HG03060 (cell line): ENCODE measurements at regions not wholly inside any gene's neighbourhood (a gene's known extent, or its start where the extent isn't known, plus 50 kb on each side); places are given as distances from the start of the nearest gene placed in this dataset.

Source experiments
- ATAC-seq: cut with Tn5 transposase; IDR thresholded peaks from one replicate; pipeline ENCODE4 v1.9.1; 2021; ENCODE audit warnings: low read depth, moderate number of reproducible peaks; ENCODE audit not compliant: unreplicated experiment

GRCh38 chr2:8297376-8298231, 384.3 kb upstream of the ID2 start:
- no peak for ATAC-seq

- no peak for ATAC-seq
These were observed 383.1 kb upstream of the ID2 start for GRCh38 chr2:8298783-8299182.

GRCh38 chr2:8300216-8300615, 381.6 kb upstream of the ID2 start:
- no peak for ATAC-seq

- ATAC-seq = no peak
These were observed 381.0 kb upstream of the ID2 start for GRCh38 chr2:8300905-8301304.

GRCh38 chr2:8303322-8303832, 378.5 kb upstream of the ID2 start:
- peak; percentile 55 for ATAC-seq

GRCh38 chr2:8304821-8305766, 376.8 kb upstream of the ID2 start:
- no peak for ATAC-seq

GRCh38 chr2:8306530-8307351, 375.1 kb upstream of the ID2 start:
- no peak for ATAC-seq

GRCh38 chr2:8307606-8308180, 374.2 kb upstream of the ID2 start:
- ATAC-seq = no peak

GRCh38 chr2:8309131-8309530, 372.7 kb upstream of the ID2 start:
- no peak for ATAC-seq

GRCh38 chr2:8310557-8311455, 371.1 kb upstream of the ID2 start:
- ATAC-seq = no peak

- ATAC-seq = no peak
These were observed 369.6 kb upstream of the ID2 start for GRCh38 chr2:8312221-8312620.

GRCh38 chr2:8312861-8313830, 368.7 kb upstream of the ID2 start:
- peak; percentile 75 for ATAC-seq

- ATAC-seq = no peak
These were observed 367.8 kb upstream of the ID2 start for GRCh38 chr2:8314063-8314462.

GRCh38 chr2:8315531-8316165, 366.2 kb upstream of the ID2 start:
- ATAC-seq = no peak

- no peak for ATAC-seq
These were observed 365.5 kb upstream of the ID2 start for GRCh38 chr2:8316356-8316755.

GRCh38 chr2:8317418-8317817, 364.4 kb upstream of the ID2 start:
- no peak for ATAC-seq

GRCh38 chr2:8319219-8319618, 362.6 kb upstream of the ID2 start:
- ATAC-seq = no peak
